B cell (primary cell): ENCODE measurements at regions not wholly inside any gene's neighbourhood (a gene's known extent, or its start where the extent isn't known, plus 50 kb on each side); places are given as distances from the start of the nearest gene placed in this dataset.

Experiments used
- ATAC-seq: fragments of 200-7000 bp; cut with Tn5 transposase; one replicate; pipeline ENCODE4 v1.10.0; 2021; ENCODE audit warnings: low read depth, mild to moderate bottlenecking, moderate number of reproducible peaks, moderate library complexity
- CTCF ChIA-PET: fragments of 350-600 bp; sonication (Branson Sonifier 250); formaldehyde crosslinking; loops from one replicate; lab custom pipeline; 2021; ENCODE audit warnings: antibody characterized with exemption, inconsistent platforms; lab: Charles Lee
- POLR2A ChIA-PET: fragments of 350-600 bp; sonication (Branson Sonifier 250); formaldehyde crosslinking; loops from one replicate; lab custom pipeline; 2021; ENCODE audit warnings: antibody characterized with exemption; lab: Charles Lee
- DNase-seq: peaks from one replicate; pipeline ENCODE4 v3.0.0; 2013
- H2AFZ ChIP-seq: 2 replicates; pipeline ENCODE4 v1.6.1; 2012; ENCODE audit warnings: mild to moderate bottlenecking, low read depth, low read length; ENCODE audit not compliant: insufficient read depth, poor library complexity, severe bottlenecking
- H3K27ac ChIP-seq, 2 donors: 1 replicate in 1 of 2; 2 replicates in 1 of 2; pipeline ENCODE4 v1.5.1; 2012 to 2013; ENCODE audit warnings: low read length in 2 of 2, mild to moderate bottlenecking in 2 of 2, moderate library complexity in 1 of 2
- H3K27me3 ChIP-seq, 4 experiments: fragments of 200-600 bp in 1 of 4; sonication (generic) in 1 of 4; replicated peaks in 1 of 4; 1 replicate in 2 of 4; 2 replicates in 2 of 4; pipeline versions ENCODE4 v1.6.1 to v1.7.0; 2013 to 2016; ENCODE audit warnings: low read length in 3 of 4, mild to moderate bottlenecking in 2 of 4, mixed read lengths in 1 of 4, moderate library complexity in 1 of 4; ENCODE audit not compliant: insufficient read depth in 4 of 4, control insufficient read depth in 3 of 4; ENCODE audit errors: control extremely low read depth in 1 of 4
- H3K36me3 ChIP-seq, 2 experiments: replicated peaks in 1 of 2; 1 replicate in 1 of 2; 2 replicates in 1 of 2; pipeline versions ENCODE4 v1.6.1 to v1.7.1; 2013; ENCODE audit warnings: low read length in 1 of 2; ENCODE audit not compliant: insufficient read depth in 2 of 2, control insufficient read depth in 1 of 2; ENCODE audit errors: control extremely low read depth in 1 of 2, extremely low read depth in 1 of 2
- H3K4me1 ChIP-seq, 2 donors: fragments of 200-600 bp in 1 of 2; sonication (generic) in 1 of 2; 1 replicate in 1 of 2; 2 replicates in 1 of 2; pipeline versions ENCODE4 v1.5.1 to v1.6.1; 2013 to 2017; ENCODE audit warnings: low read length in 2 of 2; ENCODE audit not compliant: control insufficient read depth in 2 of 2, insufficient read depth in 2 of 2
- H3K4me2 ChIP-seq: replicated peaks from 2 replicates; pipeline ENCODE3; 2012; ENCODE audit warnings: mild to moderate bottlenecking, low read depth, low read length; ENCODE audit not compliant: poor library complexity, severe bottlenecking
- H3K4me3 ChIP-seq, 5 experiments: fragments of 200-600 bp in 1 of 5; sonication (generic) in 1 of 5; 1 replicate in 3 of 5; 2 replicates in 2 of 5; pipeline versions ENCODE4 v1.5.1 to v1.7.0; 2011 to 2016; ENCODE audit warnings: low read length in 4 of 5, mild to moderate bottlenecking in 4 of 5, low read depth in 2 of 5, control low read depth in 1 of 5, moderate library complexity in 1 of 5; ENCODE audit not compliant: insufficient read depth in 1 of 5; ENCODE audit errors: control extremely low read depth in 1 of 5, extremely low read depth in 1 of 5
- H3K79me2 ChIP-seq: fragments of 200-600 bp; sonication (generic); one replicate; pipeline ENCODE4 v1.6.0; 2016; ENCODE audit warnings: low read length; ENCODE audit not compliant: control insufficient read depth, insufficient read depth
- H3K9ac ChIP-seq: fragments of 200-600 bp; sonication (generic); 2 replicates; pipeline ENCODE4 v1.6.1; 2017; ENCODE audit warnings: mild to moderate bottlenecking, low read length, moderate library complexity
- H3K9me3 ChIP-seq, 3 donors: one replicate each; pipeline versions ENCODE4 v1.6.1 to v1.7.1; 2013; ENCODE audit warnings: low read length in 2 of 3; ENCODE audit not compliant: control insufficient read depth in 2 of 3, insufficient read depth in 1 of 3; ENCODE audit errors: control extremely low read depth in 1 of 3
- H4K20me1 ChIP-seq: 2 replicates; pipeline ENCODE4 v1.6.0; 2012; ENCODE audit warnings: mild to moderate bottlenecking, low read length; ENCODE audit not compliant: insufficient read depth, control insufficient read depth, poor library complexity, severe bottlenecking
- H3K27ac Mint-ChIP-seq: one replicate; pipeline ENCODE4 v1.8.0; 2021; ENCODE audit warnings: mixed read lengths
- H3K27me3 Mint-ChIP-seq: one replicate; pipeline ENCODE4 v1.8.0; 2021; ENCODE audit warnings: mixed read lengths
- H3K4me1 Mint-ChIP-seq: one replicate; pipeline ENCODE4 v1.8.0; 2021; ENCODE audit warnings: mixed read lengths
- H3K4me3 Mint-ChIP-seq: one replicate; pipeline ENCODE4 v1.8.0; 2021; ENCODE audit warnings: mixed read lengths
- H3K9me3 Mint-ChIP-seq: one replicate; pipeline ENCODE4 v1.8.0; 2022; ENCODE audit warnings: mixed read lengths; ENCODE audit not compliant: insufficient read depth
- CTCF ChIP-seq: fragments of 200-600 bp; IDR thresholded peaks from one replicate; pipeline ENCODE4 v1.8.0; 2022; ENCODE audit warnings: antibody characterized with exemption, mild to moderate bottlenecking
- EZH2 ChIP-seq: IDR thresholded peaks from 2 replicates; pipeline ENCODE4 v1.6.1; 2012; ENCODE audit warnings: borderline replicate concordance, low read depth, mild to moderate bottlenecking, moderate library complexity, low read length; ENCODE audit not compliant: insufficient read depth, poor library complexity, severe bottlenecking
- WGBS: methylation state at CpG from one replicate; pipeline ENCODE4 v1.1.5; 2013; ENCODE audit warnings: missing lambda C conversion rate; ENCODE audit not compliant: insufficient coverage; 5-methylcytosine and 5-hydroxymethylcytosine counted together
- intact Hi-C: fragments of 100-400 bp; cut with micrococcal nuclease; formaldehyde crosslinking; loops from one replicate; pipeline ENCODE4 v1.10.0; 2022

GRCh38 chr2:79275863-79276262, 116.3 kb upstream of the REG3A start:
- ATAC-seq = no peak

GRCh38 chr2:79275197-79275596, 115.6 kb upstream of the REG3A start:
- no peak for DNase-seq
- H3K9me3 ChIP-seq = peaks cover 0 to 4% (median 0%) of the 10 kb centered on the region in 3 donors
- Mint-ChIP-seq H3K9me3 (peaks cover 2% of the 10 kb centered on the region), H3K27me3 (no peaks in the 10 kb centered on the region), H3K27ac (no peak overlapping the region), H3K4me3 (no peak overlapping the region), H3K4me1 (no peaks in the 10 kb centered on the region)
- no peak overlapping the region for H2AFZ ChIP-seq
- H3K27ac ChIP-seq = no peak overlapping the region
- POLR2A ChIA-PET = no interaction called here
- intact Hi-C loops = no loop called here
- H4K20me1 ChIP-seq = no peaks in the 10 kb centered on the region
- no peaks in the 10 kb centered on the region for H3K27me3 ChIP-seq
- no peaks in the 10 kb centered on the region for H3K79me2 ChIP-seq
- H3K4me1 ChIP-seq = no peaks in the 10 kb centered on the region
- no CpG with 5 or more reads among the region's 2 CpGs for WGBS
- H3K4me3 ChIP-seq = no peak overlapping the region
- CTCF ChIA-PET = no interaction called here
- no peaks in the 10 kb centered on the region for H3K36me3 ChIP-seq
- no peak for ATAC-seq
- H3K4me2 ChIP-seq = no peak overlapping the region
- TF ChIP-seq CTCF = no peak
- no peak for TF ChIP-seq EZH2
- no peak overlapping the region for H3K9ac ChIP-seq

More at GRCh38 chr2:79275863-79276262, 116.3 kb upstream of the REG3A start:
- H4K20me1 ChIP-seq = no peaks in the 10 kb centered on the region
- no peak overlapping the region for H2AFZ ChIP-seq
- H3K79me2 ChIP-seq = no peaks in the 10 kb centered on the region
- H3K9me3 Mint-ChIP-seq = peaks cover 2% of the 10 kb centered on the region
- ChIA-PET CTCF (no interaction called here), POLR2A (no interaction called here)
- H3K4me2 ChIP-seq = no peak overlapping the region
- peaks cover 0 to 4% (median 0%) of the 10 kb centered on the region in 3 donors for H3K9me3 ChIP-seq
- 88% methylated on average over 2 of the region's 3 CpGs for WGBS
- H3K27ac ChIP-seq = no peak overlapping the region
- H3K4me3 ChIP-seq = no peak overlapping the region
- TF ChIP-seq CTCF = no peak
- no peak for TF ChIP-seq EZH2
- intact Hi-C loops = no loop called here
- no peaks in the 10 kb centered on the region for H3K36me3 ChIP-seq
- DNase-seq = no peak
- H3K4me1 ChIP-seq = no peaks in the 10 kb centered on the region
- H3K4me1 Mint-ChIP-seq = no peaks in the 10 kb centered on the region
- no peak overlapping the region for H3K9ac ChIP-seq
- no peaks in the 10 kb centered on the region for H3K27me3 ChIP-seq
- no peak overlapping the region for H3K27ac Mint-ChIP-seq
- no peaks in the 10 kb centered on the region for H3K27me3 Mint-ChIP-seq
- H3K4me3 Mint-ChIP-seq = no peak overlapping the region
